ENCODE measurements at regions not wholly inside any gene's neighbourhood (a gene's known extent, or its start where the extent isn't known, plus 50 kb on each side); places are given as distances from the start of the nearest gene placed in this dataset.

- Histone ChIP-seq H3K9me3 (ENCODE audit: control insufficient read depth, insufficient read depth, low read length) (no peaks in the 10 kb centered on the region), H3K27me3 (ENCODE audit: control insufficient read depth, insufficient read depth, low read length) (no peaks in the 10 kb centered on the region), H3K4me1 (ENCODE audit: control insufficient read depth, insufficient read depth, low read length) (no peaks in the 10 kb centered on the region), H3K27ac (ENCODE audit: low read length) (no peak overlapping the region), H3K4me3 (ENCODE audit: low read length) (no peak overlapping the region), H3K36me3 (ENCODE audit: control insufficient read depth, insufficient read depth, low read length) (no peaks in the 10 kb centered on the region)
- Mint-ChIP-seq H3K36me3 (no peaks in the 10 kb centered on the region), H3K27ac (no peak overlapping the region), H3K27me3 (ENCODE audit: low read depth in 2 of 2) (no peaks in the 10 kb centered on the region), H3K9me3 (no peaks in the 10 kb centered on the region), H3K4me1 (no peaks in the 10 kb centered on the region), H3K4me3 (no peak overlapping the region)
- DNase-seq, result no peak
- 96% methylated on average over 21 of the region's 21 CpGs for WGBS (ENCODE audit: insufficient coverage)
- no peak for TF ChIP-seq CTCF (IDR thresholded peaks at IDR 0.05)
- no peak for ATAC-seq
- intact Hi-C loops (cut with micrococcal nuclease), result no loop called here
Measured at GRCh38 chr22:19656541-19657251, 57.6 kb upstream of the SEPTIN5 start.

- Histone ChIP-seq H3K4me1 (ENCODE audit: control insufficient read depth, insufficient read depth, low read length) (no peaks in the 10 kb centered on the region), H3K9me3 (ENCODE audit: control insufficient read depth, insufficient read depth, low read length) (no peaks in the 10 kb centered on the region), H3K4me3 (ENCODE audit: low read length) (no peak overlapping the region), H3K27ac (ENCODE audit: low read length) (no peak overlapping the region), H3K27me3 (ENCODE audit: control insufficient read depth, insufficient read depth, low read length) (no peaks in the 10 kb centered on the region), H3K36me3 (ENCODE audit: control insufficient read depth, insufficient read depth, low read length) (no peaks in the 10 kb centered on the region)
- Mint-ChIP-seq H3K27me3 (ENCODE audit: low read depth in 2 of 2) (no peaks in the 10 kb centered on the region), H3K4me1 (no peaks in the 10 kb centered on the region), H3K9me3 (no peaks in the 10 kb centered on the region), H3K27ac (no peak overlapping the region), H3K36me3 (no peaks in the 10 kb centered on the region), H3K4me3 (no peak overlapping the region)
- no peak for DNase-seq
- intact Hi-C loops (cut with micrococcal nuclease), result no loop called here
- ATAC-seq, result no peak
- no peak for TF ChIP-seq CTCF (IDR thresholded peaks at IDR 0.05)
- 95% methylated on average over 8 of the region's 8 CpGs for WGBS (ENCODE audit: insufficient coverage)
Measured at GRCh38 chr22:19657252-19658056, 56.8 kb upstream of the SEPTIN5 start.

GRCh38 chr22:19658057-19658966 is 56.0 kb upstream of the SEPTIN5 start:
- Mint-ChIP-seq H3K4me3 (no peak overlapping the region), H3K36me3 (no peaks in the 10 kb centered on the region), H3K9me3 (no peaks in the 10 kb centered on the region), H3K27ac (no peak overlapping the region), H3K4me1 (no peaks in the 10 kb centered on the region), H3K27me3 (ENCODE audit: low read depth in 2 of 2) (no peaks in the 10 kb centered on the region)
- Histone ChIP-seq H3K4me3 (ENCODE audit: low read length) (no peak overlapping the region), H3K27ac (ENCODE audit: low read length) (no peak overlapping the region), H3K9me3 (ENCODE audit: control insufficient read depth, insufficient read depth, low read length) (no peaks in the 10 kb centered on the region), H3K4me1 (ENCODE audit: control insufficient read depth, insufficient read depth, low read length) (no peaks in the 10 kb centered on the region), H3K36me3 (ENCODE audit: control insufficient read depth, insufficient read depth, low read length) (no peaks in the 10 kb centered on the region), H3K27me3 (ENCODE audit: control insufficient read depth, insufficient read depth, low read length) (no peaks in the 10 kb centered on the region)
- WGBS (ENCODE audit: insufficient coverage), result 95% methylated on average over 10 of the region's 10 CpGs
- intact Hi-C loops (cut with micrococcal nuclease), result no loop called here
- DNase-seq, result no peak
- ATAC-seq, result no peak
- no peak for TF ChIP-seq CTCF (IDR thresholded peaks at IDR 0.05)

Measured in natural killer cell (primary cell).